Liver (tissue), 8 donors: ENCODE measurements at regions not wholly inside any gene's neighbourhood (a gene's known extent, or its start where the extent isn't known, plus 50 kb on each side); places are given as distances from the start of the nearest gene placed in this dataset.

Experiments
- DNase-seq: peaks from one replicate; pipeline ENCODE4 v3.0.0-alpha.2; 2017; ENCODE audit warnings: low spot score
- H3K27ac ChIP-seq, 2 donors: one replicate each; pipeline ENCODE4 v1.7.0; 2013; ENCODE audit warnings: inconsistent platforms in 2 of 2, low read length in 2 of 2, control low read depth in 1 of 2, low read depth in 1 of 2, mild to moderate bottlenecking in 1 of 2
- H3K27me3 ChIP-seq, 4 donors: one replicate each; pipeline versions ENCODE4 v1.6.1 to v1.7.0; 2013; ENCODE audit warnings: low read length in 3 of 4, inconsistent platforms in 1 of 4, mild to moderate bottlenecking in 1 of 4, moderate library complexity in 1 of 4; ENCODE audit not compliant: control insufficient read depth in 4 of 4, insufficient read depth in 4 of 4
- H3K36me3 ChIP-seq, 4 donors: one replicate each; pipeline versions ENCODE4 v1.6.1 to v1.7.0; 2013; ENCODE audit warnings: low read length in 3 of 4, mild to moderate bottlenecking in 3 of 4, low read depth in 1 of 4, moderate library complexity in 1 of 4; ENCODE audit not compliant: control insufficient read depth in 4 of 4, insufficient read depth in 3 of 4
- H3K4me1 ChIP-seq, 4 donors: one replicate each; pipeline versions ENCODE4 v1.6.1 to v1.7.0; 2013; ENCODE audit warnings: low read length in 3 of 4, mild to moderate bottlenecking in 3 of 4, moderate library complexity in 1 of 4; ENCODE audit not compliant: control insufficient read depth in 4 of 4, insufficient read depth in 4 of 4
- H3K4me3 ChIP-seq, 3 donors: one replicate each; pipeline versions ENCODE4 v1.6.1 to v1.7.0; 2013; ENCODE audit warnings: low read length in 3 of 3, control low read depth in 1 of 3, low read depth in 1 of 3, mild to moderate bottlenecking in 1 of 3
- H3K9ac ChIP-seq, 2 donors: one replicate each; pipeline ENCODE4 v1.7.0; 2013; ENCODE audit warnings: low read length in 2 of 2, mild to moderate bottlenecking in 2 of 2, moderate library complexity in 2 of 2, control low read depth in 1 of 2, low read depth in 1 of 2
- H3K9me3 ChIP-seq, 4 donors: one replicate each; pipeline versions ENCODE4 v1.6.1 to v1.7.0; 2013; ENCODE audit warnings: low read length in 3 of 4; ENCODE audit not compliant: control insufficient read depth in 4 of 4
- EGR1 ChIP-seq, 2 donors: IDR thresholded peaks; 2 replicates each; pipeline ENCODE4 v1.6.1; 2016 to 2018; ENCODE audit warnings: antibody characterized with exemption in 2 of 2, low read depth in 2 of 2
- FOXA1 ChIP-seq: IDR thresholded peaks from 2 replicates; pipeline ENCODE4 v1.6.1; 2016; ENCODE audit warnings: antibody characterized with exemption
- FOXA2 ChIP-seq: IDR thresholded peaks from 2 replicates; pipeline ENCODE4 v1.6.1; 2016; ENCODE audit warnings: antibody characterized with exemption
- GABPA ChIP-seq, 2 donors: IDR thresholded peaks in 1 of 2; conservative IDR thresholded peaks in 1 of 2; 2 replicates each; pipeline ENCODE4 v1.6.1; 2016; ENCODE audit warnings: antibody characterized with exemption in 2 of 2, mild to moderate bottlenecking in 1 of 2, moderate library complexity in 1 of 2
- HNF4A ChIP-seq, 2 donors: conservative IDR thresholded peaks; 2 replicates each; pipeline ENCODE4 v1.6.1; 2016; ENCODE audit warnings: antibody characterized with exemption in 2 of 2, mild to moderate bottlenecking in 2 of 2
- HNF4G ChIP-seq: IDR thresholded peaks from 2 replicates; pipeline ENCODE4 v1.6.1; 2016; ENCODE audit warnings: antibody characterized with exemption
- JUND ChIP-seq, 2 donors: IDR thresholded peaks; 2 replicates each; pipeline ENCODE4 v1.6.1; 2016; ENCODE audit warnings: antibody characterized with exemption in 2 of 2
- NR2F2 ChIP-seq: IDR thresholded peaks from 2 replicates; pipeline ENCODE4 v1.6.1; 2016; ENCODE audit warnings: antibody characterized with exemption
- RAD21 ChIP-seq, 2 donors: IDR thresholded peaks; 2 replicates each; pipeline ENCODE4 v1.6.1; 2016; ENCODE audit warnings: antibody characterized with exemption in 2 of 2, mild to moderate bottlenecking in 2 of 2
- RXRA ChIP-seq, 2 donors: IDR thresholded peaks; 2 replicates each; pipeline ENCODE4 v1.6.1; 2017 to 2018; ENCODE audit warnings: antibody characterized with exemption in 2 of 2, mild to moderate bottlenecking in 1 of 2
- SP1 ChIP-seq: IDR thresholded peaks from 2 replicates; pipeline ENCODE4 v1.6.1; 2018; ENCODE audit warnings: antibody characterized with exemption, mild to moderate bottlenecking
- TAF1 ChIP-seq: conservative IDR thresholded peaks from 2 replicates; pipeline ENCODE4 v1.6.1; 2016; ENCODE audit warnings: antibody characterized with exemption, mild to moderate bottlenecking
- YY1 ChIP-seq: IDR thresholded peaks from 2 replicates; pipeline ENCODE4 v1.6.1; 2016; ENCODE audit warnings: antibody characterized with exemption, mild to moderate bottlenecking
- WGBS: extraction: QIAGEN DNeasy Blood & Tissue Kit; methylation state at CpG from one replicate; pipeline ENCODE4 v1.1.7; 2013; 5-methylcytosine and 5-hydroxymethylcytosine counted together
- TF ChIP-seq, protein P1 (sequence below): IDR thresholded peaks from 2 replicates; pipeline ENCODE4 v1.6.1; 2016; ENCODE audit warnings: antibody characterized with exemption
- TF ChIP-seq, protein P2 (sequence below): IDR thresholded peaks from 2 replicates; pipeline ENCODE4 v1.6.1; 2016; ENCODE audit warnings: antibody characterized with exemption
- TF ChIP-seq, protein P3 (sequence below): IDR thresholded peaks from 2 replicates; pipeline ENCODE4 v1.6.1; 2016; ENCODE audit warnings: antibody characterized with exemption
- TF ChIP-seq, protein P4 (sequence below): IDR thresholded peaks from 2 replicates; pipeline ENCODE4 v1.6.1; 2016; ENCODE audit warnings: antibody characterized with exemption, mild to moderate bottlenecking
- TF ChIP-seq, protein P5 (sequence below): fragments of 150-350 bp; IDR thresholded peaks from 2 replicates; pipeline ENCODE4 v1.5.1; 2017; ENCODE audit warnings: improper control_type of control experiment, low read depth, low read length; ENCODE audit not compliant: missing input control
- donor health status: healthy.
- donor health status: healthy.
- donor health status: healthy.
- donor health status: healthy.
- donor health status: healthy.

DNA sequence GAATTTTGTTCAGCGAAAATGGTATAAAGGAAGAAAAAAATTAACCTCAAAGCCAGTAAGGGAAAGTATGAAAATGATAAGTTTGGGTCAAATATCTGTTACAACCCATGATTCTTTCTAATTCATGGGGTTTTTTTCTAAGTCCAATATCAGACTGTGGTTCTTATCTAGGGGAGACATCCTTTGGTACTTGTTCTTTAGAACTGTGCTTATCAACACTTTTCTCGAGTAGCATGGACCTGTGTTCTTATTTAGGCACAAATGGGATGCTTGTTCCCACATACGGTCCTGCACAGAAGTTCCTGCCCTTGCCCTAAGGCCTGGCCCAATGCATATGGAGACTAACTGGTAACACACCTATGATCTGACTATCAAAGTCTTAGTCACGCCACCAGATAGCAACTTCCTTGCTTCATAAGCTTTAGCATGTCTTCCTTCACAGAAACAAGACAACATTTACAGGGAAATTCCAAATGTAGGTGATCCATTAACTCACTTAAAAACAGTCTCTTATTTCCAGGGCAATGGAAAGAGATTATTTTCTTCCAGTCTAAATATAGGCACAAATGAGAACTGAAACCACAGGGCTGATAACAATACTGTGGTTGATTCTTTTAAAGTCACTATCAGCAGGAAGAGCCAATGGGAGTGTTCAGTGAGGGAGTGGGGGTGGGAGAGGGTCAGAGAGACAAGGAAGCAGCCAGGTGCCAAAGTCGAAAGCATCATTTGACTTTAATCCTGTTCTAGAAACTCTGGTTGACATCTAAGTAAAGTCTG, 268.8 kb upstream of the ANKRD55 start:
- no peak overlapping the region for H3K9ac ChIP-seq
- H3K36me3 ChIP-seq, result no peaks in the 10 kb centered on the region
- H3K9me3 ChIP-seq, result peaks cover 0 to 1% (median 0%) of the 10 kb centered on the region in 4 donors
- no peaks in the 10 kb centered on the region for H3K4me1 ChIP-seq
- TF ChIP-seq, protein P1, sequence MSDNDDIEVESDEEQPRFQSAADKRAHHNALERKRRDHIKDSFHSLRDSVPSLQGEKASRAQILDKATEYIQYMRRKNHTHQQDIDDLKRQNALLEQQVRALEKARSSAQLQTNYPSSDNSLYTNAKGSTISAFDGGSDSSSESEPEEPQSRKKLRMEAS, result no peak
- no peak for TF ChIP-seq HNF4A (conservative IDR thresholded peaks at IDR 0.05)
- TF ChIP-seq FOXA2, result no peak
- no peak for TF ChIP-seq GABPA (IDR thresholded peaks at IDR 0.05 in 1 of 2, conservative IDR thresholded peaks at IDR 0.05 in 1 of 2)
- TF ChIP-seq YY1, result no peak
- TF ChIP-seq, protein P2, sequence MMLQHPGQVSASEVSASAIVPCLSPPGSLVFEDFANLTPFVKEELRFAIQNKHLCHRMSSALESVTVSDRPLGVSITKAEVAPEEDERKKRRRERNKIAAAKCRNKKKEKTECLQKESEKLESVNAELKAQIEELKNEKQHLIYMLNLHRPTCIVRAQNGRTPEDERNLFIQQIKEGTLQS, result no peak
- TF ChIP-seq TAF1, result no peak
- TF ChIP-seq SP1, result no peak
- TF ChIP-seq, protein P3, sequence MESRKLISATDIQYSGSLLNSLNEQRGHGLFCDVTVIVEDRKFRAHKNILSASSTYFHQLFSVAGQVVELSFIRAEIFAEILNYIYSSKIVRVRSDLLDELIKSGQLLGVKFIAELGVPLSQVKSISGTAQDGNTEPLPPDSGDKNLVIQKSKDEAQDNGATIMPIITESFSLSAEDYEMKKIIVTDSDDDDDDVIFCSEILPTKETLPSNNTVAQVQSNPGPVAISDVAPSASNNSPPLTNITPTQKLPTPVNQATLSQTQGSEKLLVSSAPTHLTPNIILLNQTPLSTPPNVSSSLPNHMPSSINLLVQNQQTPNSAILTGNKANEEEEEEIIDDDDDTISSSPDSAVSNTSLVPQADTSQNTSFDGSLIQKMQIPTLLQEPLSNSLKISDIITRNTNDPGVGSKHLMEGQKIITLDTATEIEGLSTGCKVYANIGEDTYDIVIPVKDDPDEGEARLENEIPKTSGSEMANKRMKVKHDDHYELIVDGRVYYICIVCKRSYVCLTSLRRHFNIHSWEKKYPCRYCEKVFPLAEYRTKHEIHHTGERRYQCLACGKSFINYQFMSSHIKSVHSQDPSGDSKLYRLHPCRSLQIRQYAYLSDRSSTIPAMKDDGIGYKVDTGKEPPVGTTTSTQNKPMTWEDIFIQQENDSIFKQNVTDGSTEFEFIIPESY, result no peak
- no peaks in the 10 kb centered on the region for H3K27me3 ChIP-seq
- H3K4me3 ChIP-seq, result no peak overlapping the region
- no peak overlapping the region for H3K27ac ChIP-seq
- 78% methylated on average over 5 of the region's 5 CpGs for WGBS
- DNase-seq, result no peak

DNA sequence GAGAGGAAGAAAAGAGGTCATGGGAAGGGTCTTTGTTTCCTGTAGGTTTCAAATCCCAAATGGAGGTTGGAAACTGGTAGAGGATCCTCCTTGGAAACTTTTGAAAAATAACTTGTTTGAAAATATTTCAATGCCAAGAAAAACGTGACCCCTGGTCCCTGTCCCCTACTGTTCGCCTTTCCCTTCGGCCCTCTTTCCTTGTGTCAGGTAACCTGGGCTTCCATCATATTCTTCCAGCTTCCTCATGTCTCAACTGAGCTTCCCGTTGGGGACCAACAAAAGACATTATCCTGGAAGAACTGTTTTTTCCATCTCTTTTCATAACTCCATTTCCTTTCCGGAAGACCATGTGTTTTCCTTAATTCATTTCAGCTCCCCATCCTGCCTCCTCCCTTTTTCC, 266.8 kb upstream of the ANKRD55 start:
- Histone ChIP-seq H3K9ac (no peak overlapping the region), H3K4me1 (no peaks in the 10 kb centered on the region), H3K9me3 (peaks cover 0 to 1% (median 0%) of the 10 kb centered on the region in 4 donors), H3K36me3 (no peaks in the 10 kb centered on the region), H3K27ac (no peak overlapping the region), H3K27me3 (no peaks in the 10 kb centered on the region), H3K4me3 (no peak overlapping the region)
- no peak for DNase-seq
- WGBS, result 90% methylated on average over 5 of the region's 5 CpGs
- TF ChIP-seq FOXA2, result no peak
- no peak for TF ChIP-seq JUND (IDR thresholded peaks at IDR 0.05)
- no peak for TF ChIP-seq EGR1 (IDR thresholded peaks at IDR 0.05; ENCODE audit: low read depth in 2 of 2)
- TF ChIP-seq GABPA (IDR thresholded peaks at IDR 0.05 in 1 of 2, conservative IDR thresholded peaks at IDR 0.05 in 1 of 2), result no peak
- no peak for TF ChIP-seq FOXA1
- TF ChIP-seq RXRA (IDR thresholded peaks at IDR 0.05), result no peak
- no peak for TF ChIP-seq HNF4G
- TF ChIP-seq SP1, result no peak
- no peak for TF ChIP-seq YY1
- no peak for TF ChIP-seq TAF1
- TF ChIP-seq, protein P1, result no peak
- TF ChIP-seq, protein P4, sequence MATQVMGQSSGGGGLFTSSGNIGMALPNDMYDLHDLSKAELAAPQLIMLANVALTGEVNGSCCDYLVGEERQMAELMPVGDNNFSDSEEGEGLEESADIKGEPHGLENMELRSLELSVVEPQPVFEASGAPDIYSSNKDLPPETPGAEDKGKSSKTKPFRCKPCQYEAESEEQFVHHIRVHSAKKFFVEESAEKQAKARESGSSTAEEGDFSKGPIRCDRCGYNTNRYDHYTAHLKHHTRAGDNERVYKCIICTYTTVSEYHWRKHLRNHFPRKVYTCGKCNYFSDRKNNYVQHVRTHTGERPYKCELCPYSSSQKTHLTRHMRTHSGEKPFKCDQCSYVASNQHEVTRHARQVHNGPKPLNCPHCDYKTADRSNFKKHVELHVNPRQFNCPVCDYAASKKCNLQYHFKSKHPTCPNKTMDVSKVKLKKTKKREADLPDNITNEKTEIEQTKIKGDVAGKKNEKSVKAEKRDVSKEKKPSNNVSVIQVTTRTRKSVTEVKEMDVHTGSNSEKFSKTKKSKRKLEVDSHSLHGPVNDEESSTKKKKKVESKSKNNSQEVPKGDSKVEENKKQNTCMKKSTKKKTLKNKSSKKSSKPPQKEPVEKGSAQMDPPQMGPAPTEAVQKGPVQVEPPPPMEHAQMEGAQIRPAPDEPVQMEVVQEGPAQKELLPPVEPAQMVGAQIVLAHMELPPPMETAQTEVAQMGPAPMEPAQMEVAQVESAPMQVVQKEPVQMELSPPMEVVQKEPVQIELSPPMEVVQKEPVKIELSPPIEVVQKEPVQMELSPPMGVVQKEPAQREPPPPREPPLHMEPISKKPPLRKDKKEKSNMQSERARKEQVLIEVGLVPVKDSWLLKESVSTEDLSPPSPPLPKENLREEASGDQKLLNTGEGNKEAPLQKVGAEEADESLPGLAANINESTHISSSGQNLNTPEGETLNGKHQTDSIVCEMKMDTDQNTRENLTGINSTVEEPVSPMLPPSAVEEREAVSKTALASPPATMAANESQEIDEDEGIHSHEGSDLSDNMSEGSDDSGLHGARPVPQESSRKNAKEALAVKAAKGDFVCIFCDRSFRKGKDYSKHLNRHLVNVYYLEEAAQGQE, result no peak
- TF ChIP-seq, protein P5, sequence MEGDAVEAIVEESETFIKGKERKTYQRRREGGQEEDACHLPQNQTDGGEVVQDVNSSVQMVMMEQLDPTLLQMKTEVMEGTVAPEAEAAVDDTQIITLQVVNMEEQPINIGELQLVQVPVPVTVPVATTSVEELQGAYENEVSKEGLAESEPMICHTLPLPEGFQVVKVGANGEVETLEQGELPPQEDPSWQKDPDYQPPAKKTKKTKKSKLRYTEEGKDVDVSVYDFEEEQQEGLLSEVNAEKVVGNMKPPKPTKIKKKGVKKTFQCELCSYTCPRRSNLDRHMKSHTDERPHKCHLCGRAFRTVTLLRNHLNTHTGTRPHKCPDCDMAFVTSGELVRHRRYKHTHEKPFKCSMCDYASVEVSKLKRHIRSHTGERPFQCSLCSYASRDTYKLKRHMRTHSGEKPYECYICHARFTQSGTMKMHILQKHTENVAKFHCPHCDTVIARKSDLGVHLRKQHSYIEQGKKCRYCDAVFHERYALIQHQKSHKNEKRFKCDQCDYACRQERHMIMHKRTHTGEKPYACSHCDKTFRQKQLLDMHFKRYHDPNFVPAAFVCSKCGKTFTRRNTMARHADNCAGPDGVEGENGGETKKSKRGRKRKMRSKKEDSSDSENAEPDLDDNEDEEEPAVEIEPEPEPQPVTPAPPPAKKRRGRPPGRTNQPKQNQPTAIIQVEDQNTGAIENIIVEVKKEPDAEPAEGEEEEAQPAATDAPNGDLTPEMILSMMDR, result no peak
- TF ChIP-seq NR2F2, result no peak
- TF ChIP-seq RAD21 (IDR thresholded peaks at IDR 0.05), result no peak
- TF ChIP-seq, protein P2, result no peak
- TF ChIP-seq, protein P3, result no peak
